Stimulated activated effector memory CD8-positive, alpha-beta T cell treated with anti-CD3 and anti-CD28 coated beads, Interleukin-12 subunit alpha, Interleukin-12 subunit beta, amount 100 ng/mL, for 72 hours (primary cell): ENCODE measurements at regions not wholly inside any gene's neighbourhood (a gene's known extent, or its start where the extent isn't known, plus 50 kb on each side); places are given as distances from the start of the nearest gene placed in this dataset.

Experiments used
- ATAC-seq: fragments of 150-1000 bp; cut with Tn5 transposase; 2 replicates; pipeline ENCODE4 v1.10.0; 2021
- DNase-seq, 2 donors: peaks; one replicate each; pipeline ENCODE4 v3.0.0; 2021 to 2022; ENCODE audit warnings: low spot score in 2 of 2
- H3K27ac Mint-ChIP-seq: one replicate; pipeline ENCODE4 v1.8.0; 2022; ENCODE audit warnings: mild to moderate bottlenecking, mixed read lengths
- H3K36me3 Mint-ChIP-seq: one replicate; pipeline ENCODE4 v1.8.0; 2022; ENCODE audit warnings: mild to moderate bottlenecking, mixed read lengths
- H3K4me1 Mint-ChIP-seq: one replicate; pipeline ENCODE4 v1.8.0; 2022; ENCODE audit warnings: mixed read lengths
- H3K4me3 Mint-ChIP-seq: one replicate; pipeline ENCODE4 v1.8.0; 2022; ENCODE audit warnings: mild to moderate bottlenecking, mixed read lengths
- H3K9me3 Mint-ChIP-seq: one replicate; pipeline ENCODE4 v1.8.0; 2022; ENCODE audit warnings: mixed read lengths

GRCh38 chr5:73380041-73380440 lies 68.5 kb downstream of the FOXD1 start:
- H3K4me3 Mint-ChIP-seq = no peak overlapping the region
- H3K36me3 Mint-ChIP-seq = peaks cover 6% of the 10 kb centered on the region
- peaks cover 14% of the 10 kb centered on the region for H3K4me1 Mint-ChIP-seq

GRCh38 chr5:73379435-73379834 lies 69.1 kb downstream of the FOXD1 start:
- H3K27ac Mint-ChIP-seq = no peak overlapping the region
- DNase-seq (no peak), ATAC-seq (no peak)
- peaks cover 4% of the 10 kb centered on the region for H3K36me3 Mint-ChIP-seq
- H3K9me3 Mint-ChIP-seq = peaks cover 5% of the 10 kb centered on the region
- H3K4me3 Mint-ChIP-seq = no peak overlapping the region
- peaks cover 14% of the 10 kb centered on the region for H3K4me1 Mint-ChIP-seq

More at GRCh38 chr5:73380041-73380440, 68.5 kb downstream of the FOXD1 start:
- no peak for DNase-seq
- ATAC-seq = no peak
- Mint-ChIP-seq H3K9me3 (peaks cover 11% of the 10 kb centered on the region), H3K27ac (no peak overlapping the region)

GRCh38 chr5:73378765-73379164 lies 69.8 kb downstream of the FOXD1 start:
- no peaks in the 10 kb centered on the region for H3K36me3 Mint-ChIP-seq
- DNase-seq (no peak), ATAC-seq (no peak)
- H3K4me1 Mint-ChIP-seq = peaks cover 14% of the 10 kb centered on the region
- H3K4me3 Mint-ChIP-seq = no peak overlapping the region
- H3K27ac Mint-ChIP-seq = no peak overlapping the region
- no peaks in the 10 kb centered on the region for H3K9me3 Mint-ChIP-seq

- no peak for ATAC-seq
- Mint-ChIP-seq H3K4me1 (peaks cover 14% of the 10 kb centered on the region), H3K36me3 (no peaks in the 10 kb centered on the region), H3K27ac (no peak overlapping the region), H3K4me3 (no peak overlapping the region), H3K9me3 (no peaks in the 10 kb centered on the region)
- no peak for DNase-seq
These were observed 70.5 kb downstream of the FOXD1 start for GRCh38 chr5:73378070-73378469.

GRCh38 chr5:73376618-73377170 lies 71.9 kb downstream of the FOXD1 start:
- Mint-ChIP-seq H3K4me3 (no peak overlapping the region), H3K4me1 (peaks cover 14% of the 10 kb centered on the region), H3K36me3 (no peaks in the 10 kb centered on the region)

GRCh38 chr5:73375949-73376348 lies 72.6 kb downstream of the FOXD1 start:
- Mint-ChIP-seq H3K27ac (no peak overlapping the region), H3K4me3 (no peak overlapping the region), H3K9me3 (no peaks in the 10 kb centered on the region), H3K4me1 (peaks cover 13% of the 10 kb centered on the region), H3K36me3 (no peaks in the 10 kb centered on the region)
- DNase-seq (no peak), ATAC-seq (no peak)

More at GRCh38 chr5:73376618-73377170, 71.9 kb downstream of the FOXD1 start:
- peak; percentile 11 for ATAC-seq
- no peaks in the 10 kb centered on the region for H3K9me3 Mint-ChIP-seq
- no peak overlapping the region for H3K27ac Mint-ChIP-seq
- DNase-seq = no peak

GRCh38 chr5:73375191-73375545 lies 73.4 kb downstream of the FOXD1 start:
- H3K4me3 Mint-ChIP-seq = no peak overlapping the region
- H3K9me3 Mint-ChIP-seq = no peaks in the 10 kb centered on the region

GRCh38 chr5:73374520-73375190 lies 73.9 kb downstream of the FOXD1 start:
- no peak overlapping the region for H3K4me3 Mint-ChIP-seq
- H3K36me3 Mint-ChIP-seq = no peaks in the 10 kb centered on the region
- no peaks in the 10 kb centered on the region for H3K9me3 Mint-ChIP-seq
- ATAC-seq (no peak), DNase-seq (no peak)
- H3K27ac Mint-ChIP-seq = no peak overlapping the region
- no peaks in the 10 kb centered on the region for H3K4me1 Mint-ChIP-seq

More at GRCh38 chr5:73375191-73375545, 73.4 kb downstream of the FOXD1 start:
- Mint-ChIP-seq H3K27ac (no peak overlapping the region), H3K36me3 (no peaks in the 10 kb centered on the region), H3K4me1 (peaks cover 5% of the 10 kb centered on the region)
- ATAC-seq (no peak), DNase-seq (no peak)

- DNase-seq (no peak), ATAC-seq (no peak)
- Mint-ChIP-seq H3K36me3 (no peaks in the 10 kb centered on the region), H3K27ac (no peak overlapping the region), H3K9me3 (no peaks in the 10 kb centered on the region), H3K4me1 (no peaks in the 10 kb centered on the region), H3K4me3 (no peak overlapping the region)
These were observed 74.6 kb downstream of the FOXD1 start for GRCh38 chr5:73373814-73374510.

GRCh38 chr5:73370640-73371583 lies 77.7 kb downstream of the FOXD1 start:
- Mint-ChIP-seq H3K4me1 (no peaks in the 10 kb centered on the region), H3K9me3 (no peaks in the 10 kb centered on the region)

GRCh38 chr5:73370095-73370494 lies 78.5 kb downstream of the FOXD1 start:
- ATAC-seq (no peak), DNase-seq (no peak)
- Mint-ChIP-seq H3K4me1 (no peaks in the 10 kb centered on the region), H3K36me3 (no peaks in the 10 kb centered on the region), H3K27ac (no peak overlapping the region), H3K9me3 (no peaks in the 10 kb centered on the region), H3K4me3 (no peak overlapping the region)

More at GRCh38 chr5:73370640-73371583, 77.7 kb downstream of the FOXD1 start:
- H3K36me3 Mint-ChIP-seq = no peaks in the 10 kb centered on the region
- ATAC-seq = no peak
- DNase-seq = no peak
- no peak overlapping the region for H3K27ac Mint-ChIP-seq
- no peak overlapping the region for H3K4me3 Mint-ChIP-seq

GRCh38 chr5:73369278-73369677 lies 79.3 kb downstream of the FOXD1 start:
- Mint-ChIP-seq H3K27ac (no peak overlapping the region), H3K4me1 (no peaks in the 10 kb centered on the region), H3K36me3 (no peaks in the 10 kb centered on the region), H3K9me3 (no peaks in the 10 kb centered on the region), H3K4me3 (no peak overlapping the region)
- ATAC-seq = no peak
- DNase-seq = no peak

GRCh38 chr5:73367650-73368049 lies 80.9 kb downstream of the FOXD1 start:
- H3K36me3 Mint-ChIP-seq = no peaks in the 10 kb centered on the region
- ATAC-seq (no peak), DNase-seq (no peak)
- no peak overlapping the region for H3K4me3 Mint-ChIP-seq
- no peak overlapping the region for H3K27ac Mint-ChIP-seq
- no peaks in the 10 kb centered on the region for H3K9me3 Mint-ChIP-seq
- no peaks in the 10 kb centered on the region for H3K4me1 Mint-ChIP-seq

- DNase-seq = no peak
- no peak for ATAC-seq
- Mint-ChIP-seq H3K4me3 (no peak overlapping the region), H3K9me3 (no peaks in the 10 kb centered on the region), H3K27ac (no peak overlapping the region), H3K36me3 (no peaks in the 10 kb centered on the region), H3K4me1 (no peaks in the 10 kb centered on the region)
These were observed 82.4 kb downstream of the FOXD1 start for GRCh38 chr5:73365990-73366667.
